ENCODE measurements at regions not wholly inside any gene's neighbourhood (a gene's known extent, or its start where the extent isn't known, plus 50 kb on each side); places are given as distances from the start of the nearest gene placed in this dataset.

DNA sequence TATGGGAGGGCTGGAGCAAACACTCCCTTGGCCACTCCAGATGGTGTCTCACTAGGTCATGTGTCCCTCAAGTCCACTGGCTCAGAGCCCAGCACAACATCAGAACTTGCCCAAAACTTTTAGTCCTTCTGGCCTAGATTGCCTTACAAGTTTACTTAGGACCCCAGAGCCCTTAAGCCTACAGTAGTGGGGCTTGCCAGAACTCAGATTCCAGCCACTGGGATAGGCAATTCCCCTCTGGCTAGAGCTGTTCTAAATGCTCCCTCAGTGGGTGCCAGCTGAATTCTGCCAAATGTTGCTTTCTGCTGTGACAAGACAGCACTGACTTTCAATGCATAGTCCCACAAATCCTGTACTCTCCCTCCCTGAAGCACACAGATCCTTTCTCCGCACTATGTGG lies 331.1 kb downstream of the HTR7 start:
- ATAC-seq (no peak), DNase-seq (ENCODE audit: low read depth, low spot score) (no peak)
- Histone ChIP-seq H3K4me3 (ENCODE audit: low read depth in 2 of 2, low read length in 2 of 2) (no peak overlapping the region), H3K4me1 (ENCODE audit: control insufficient read depth, insufficient read depth, low read length) (no peaks in the 10 kb centered on the region), H3K27ac (ENCODE audit: low read length) (no peak overlapping the region), H3K27me3 (ENCODE audit: control insufficient read depth, insufficient read depth, low read length) (no peaks in the 10 kb centered on the region), H3K36me3 (ENCODE audit: control insufficient read depth, insufficient read depth, low read length) (no peaks in the 10 kb centered on the region), H3K9me3 (ENCODE audit: control insufficient read depth, insufficient read depth, low read depth, low read length) (no peaks in the 10 kb centered on the region)
- POLR2A ChIA-PET, result no interaction called here
- BruUV-seq (replicated peaks), result no TSS peak
- in situ Hi-C loops (cut with HindIII; ENCODE audit: low pct_unique_long_range_greater_than_20kb, low sequenced_read_pairs), result no loop called here
- no peak for TF ChIP-seq SIN3A (IDR thresholded peaks at IDR 0.05; ENCODE audit: borderline replicate concordance, insufficient read depth, low read depth, low read length)
- TF ChIP-seq, protein P1, sequence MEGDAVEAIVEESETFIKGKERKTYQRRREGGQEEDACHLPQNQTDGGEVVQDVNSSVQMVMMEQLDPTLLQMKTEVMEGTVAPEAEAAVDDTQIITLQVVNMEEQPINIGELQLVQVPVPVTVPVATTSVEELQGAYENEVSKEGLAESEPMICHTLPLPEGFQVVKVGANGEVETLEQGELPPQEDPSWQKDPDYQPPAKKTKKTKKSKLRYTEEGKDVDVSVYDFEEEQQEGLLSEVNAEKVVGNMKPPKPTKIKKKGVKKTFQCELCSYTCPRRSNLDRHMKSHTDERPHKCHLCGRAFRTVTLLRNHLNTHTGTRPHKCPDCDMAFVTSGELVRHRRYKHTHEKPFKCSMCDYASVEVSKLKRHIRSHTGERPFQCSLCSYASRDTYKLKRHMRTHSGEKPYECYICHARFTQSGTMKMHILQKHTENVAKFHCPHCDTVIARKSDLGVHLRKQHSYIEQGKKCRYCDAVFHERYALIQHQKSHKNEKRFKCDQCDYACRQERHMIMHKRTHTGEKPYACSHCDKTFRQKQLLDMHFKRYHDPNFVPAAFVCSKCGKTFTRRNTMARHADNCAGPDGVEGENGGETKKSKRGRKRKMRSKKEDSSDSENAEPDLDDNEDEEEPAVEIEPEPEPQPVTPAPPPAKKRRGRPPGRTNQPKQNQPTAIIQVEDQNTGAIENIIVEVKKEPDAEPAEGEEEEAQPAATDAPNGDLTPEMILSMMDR (IDR thresholded peaks at IDR 0.05), result no peak
- TF ChIP-seq, protein P2, sequence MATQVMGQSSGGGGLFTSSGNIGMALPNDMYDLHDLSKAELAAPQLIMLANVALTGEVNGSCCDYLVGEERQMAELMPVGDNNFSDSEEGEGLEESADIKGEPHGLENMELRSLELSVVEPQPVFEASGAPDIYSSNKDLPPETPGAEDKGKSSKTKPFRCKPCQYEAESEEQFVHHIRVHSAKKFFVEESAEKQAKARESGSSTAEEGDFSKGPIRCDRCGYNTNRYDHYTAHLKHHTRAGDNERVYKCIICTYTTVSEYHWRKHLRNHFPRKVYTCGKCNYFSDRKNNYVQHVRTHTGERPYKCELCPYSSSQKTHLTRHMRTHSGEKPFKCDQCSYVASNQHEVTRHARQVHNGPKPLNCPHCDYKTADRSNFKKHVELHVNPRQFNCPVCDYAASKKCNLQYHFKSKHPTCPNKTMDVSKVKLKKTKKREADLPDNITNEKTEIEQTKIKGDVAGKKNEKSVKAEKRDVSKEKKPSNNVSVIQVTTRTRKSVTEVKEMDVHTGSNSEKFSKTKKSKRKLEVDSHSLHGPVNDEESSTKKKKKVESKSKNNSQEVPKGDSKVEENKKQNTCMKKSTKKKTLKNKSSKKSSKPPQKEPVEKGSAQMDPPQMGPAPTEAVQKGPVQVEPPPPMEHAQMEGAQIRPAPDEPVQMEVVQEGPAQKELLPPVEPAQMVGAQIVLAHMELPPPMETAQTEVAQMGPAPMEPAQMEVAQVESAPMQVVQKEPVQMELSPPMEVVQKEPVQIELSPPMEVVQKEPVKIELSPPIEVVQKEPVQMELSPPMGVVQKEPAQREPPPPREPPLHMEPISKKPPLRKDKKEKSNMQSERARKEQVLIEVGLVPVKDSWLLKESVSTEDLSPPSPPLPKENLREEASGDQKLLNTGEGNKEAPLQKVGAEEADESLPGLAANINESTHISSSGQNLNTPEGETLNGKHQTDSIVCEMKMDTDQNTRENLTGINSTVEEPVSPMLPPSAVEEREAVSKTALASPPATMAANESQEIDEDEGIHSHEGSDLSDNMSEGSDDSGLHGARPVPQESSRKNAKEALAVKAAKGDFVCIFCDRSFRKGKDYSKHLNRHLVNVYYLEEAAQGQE (IDR thresholded peaks at IDR 0.05; ENCODE audit: insufficient read depth in 1 of 2, low read depth in 2 of 2, low read length in 1 of 2), result no peak
- TF ChIP-seq POLR2AphosphoS5 (IDR thresholded peaks at IDR 0.05; ENCODE audit: low read depth, low read length), result no peak
- TF ChIP-seq TCF7L2 (IDR thresholded peaks at IDR 0.05; ENCODE audit: low read depth, low read length), result no peak
- CTCF ChIA-PET, result no interaction called here
- intact Hi-C loops (cut with micrococcal nuclease; ENCODE audit: unreplicated experiment), result no loop called here

DNA sequence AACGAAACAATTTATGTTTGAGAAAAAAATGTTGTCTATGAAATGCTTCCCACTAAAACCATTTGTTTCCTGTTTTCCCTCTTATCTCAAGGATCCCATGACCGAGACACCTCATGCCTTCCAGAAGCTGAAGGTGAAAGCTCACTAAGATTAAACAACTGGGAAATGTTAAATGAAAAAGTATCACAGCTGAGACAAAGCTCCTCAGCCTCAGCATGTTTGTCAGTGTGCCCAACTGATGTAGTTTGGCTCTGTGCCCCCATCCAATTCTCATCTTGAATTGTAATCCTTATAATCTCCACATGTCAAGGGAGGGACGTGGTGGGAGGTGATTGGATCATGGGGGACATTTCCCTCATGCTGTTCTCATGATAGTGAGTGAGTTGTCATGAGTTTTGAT lies 327.3 kb downstream of the HTR7 start:
- BruUV-seq (replicated peaks), result no TSS peak
- no peak for DNase-seq (ENCODE audit: low read depth, low spot score)
- H3K27me3 ChIP-seq (ENCODE audit: control insufficient read depth, insufficient read depth, low read length), result no peaks in the 10 kb centered on the region
- no peak overlapping the region for H3K27ac ChIP-seq (ENCODE audit: low read length)
- no peaks in the 10 kb centered on the region for H3K4me1 ChIP-seq (ENCODE audit: control insufficient read depth, insufficient read depth, low read length)
- CTCF ChIA-PET, result no interaction called here
- H3K9me3 ChIP-seq (ENCODE audit: control insufficient read depth, insufficient read depth, low read depth, low read length), result no peaks in the 10 kb centered on the region
- intact Hi-C loops (cut with micrococcal nuclease; ENCODE audit: unreplicated experiment), result no loop called here
- H3K4me3 ChIP-seq (ENCODE audit: low read depth in 2 of 2, low read length in 2 of 2), result no peak overlapping the region
- in situ Hi-C loops (cut with HindIII; ENCODE audit: low pct_unique_long_range_greater_than_20kb, low sequenced_read_pairs), result no loop called here
- POLR2A ChIA-PET, result no interaction called here
- TF ChIP-seq TCF7L2 (IDR thresholded peaks at IDR 0.05; ENCODE audit: low read depth, low read length) (no peak), SIN3A (IDR thresholded peaks at IDR 0.05; ENCODE audit: borderline replicate concordance, insufficient read depth, low read depth, low read length) (no peak), POLR2AphosphoS5 (IDR thresholded peaks at IDR 0.05; ENCODE audit: low read depth, low read length) (no peak)
- TF ChIP-seq, protein P1 (IDR thresholded peaks at IDR 0.05), result no peak
- TF ChIP-seq, protein P2 (IDR thresholded peaks at IDR 0.05; ENCODE audit: insufficient read depth in 1 of 2, low read depth in 2 of 2, low read length in 1 of 2), result no peak
- H3K36me3 ChIP-seq (ENCODE audit: control insufficient read depth, insufficient read depth, low read length), result no peaks in the 10 kb centered on the region
- ATAC-seq, result no peak

Data from Panc1 (cell line).